Ishikawa (cell line): ENCODE measurements at regions not wholly inside any gene's neighbourhood (a gene's known extent, or its start where the extent isn't known, plus 50 kb on each side); places are given as distances from the start of the nearest gene placed in this dataset.

ENCODE experiments used
- CEBPB ChIP-seq: IDR thresholded peaks from 2 replicates; pipeline ENCODE4 v1.6.1; 2012
- CREB1 ChIP-seq: IDR thresholded peaks from 2 replicates; pipeline ENCODE4 v1.6.1; 2012; ENCODE audit warnings: low read depth
- EGR1 ChIP-seq: IDR thresholded peaks from 2 replicates; pipeline ENCODE4 v1.6.1; 2012
- EP300 ChIP-seq: IDR thresholded peaks from 2 replicates; pipeline ENCODE4 v1.6.1; 2012; ENCODE audit warnings: borderline replicate concordance
- FOXM1 ChIP-seq: IDR thresholded peaks from 2 replicates; pipeline ENCODE4 v1.6.1; 2012; ENCODE audit warnings: low read depth, borderline replicate concordance
- NFIC ChIP-seq: IDR thresholded peaks from 2 replicates; pipeline ENCODE4 v1.6.1; 2012
- RAD21 ChIP-seq: IDR thresholded peaks from 2 replicates; pipeline ENCODE4 v1.6.1; 2012; ENCODE audit warnings: low read depth
- REST ChIP-seq: IDR thresholded peaks from 2 replicates; pipeline ENCODE4 v1.6.1; 2012; ENCODE audit warnings: low read depth, mild to moderate bottlenecking
- TAF1 ChIP-seq: IDR thresholded peaks from 2 replicates; pipeline ENCODE4 v1.6.1; 2012; ENCODE audit warnings: low read depth, mild to moderate bottlenecking
- TCF12 ChIP-seq: IDR thresholded peaks from 2 replicates; pipeline ENCODE4 v1.6.1; 2012; ENCODE audit warnings: low read depth
- TEAD4 ChIP-seq: IDR thresholded peaks from 2 replicates; pipeline ENCODE4 v1.6.1; 2012
- USF1 ChIP-seq: IDR thresholded peaks from 2 replicates; pipeline ENCODE4 v1.6.1; 2012
- YY1 ChIP-seq: IDR thresholded peaks from 2 replicates; pipeline ENCODE4 v1.6.1; 2012; ENCODE audit warnings: low read depth
- ZBTB7A ChIP-seq: IDR thresholded peaks from 2 replicates; pipeline ENCODE4 v1.6.1; 2012; ENCODE audit warnings: low read depth
- TF ChIP-seq, protein P1 (sequence below): IDR thresholded peaks from 2 replicates; pipeline ENCODE4 v1.6.1; 2012

GRCh38 chr6:26296857-26297648 is 67.9 kb upstream of the BTN3A2 start:
- TF ChIP-seq RAD21 (no peak), USF1 (peak; percentile 57), YY1 (no peak), TEAD4 (peak; percentile 32; the same call in 1 of the 2 replicates)
- TF ChIP-seq, protein P1, sequence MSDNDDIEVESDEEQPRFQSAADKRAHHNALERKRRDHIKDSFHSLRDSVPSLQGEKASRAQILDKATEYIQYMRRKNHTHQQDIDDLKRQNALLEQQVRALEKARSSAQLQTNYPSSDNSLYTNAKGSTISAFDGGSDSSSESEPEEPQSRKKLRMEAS, result no peak

DNA sequence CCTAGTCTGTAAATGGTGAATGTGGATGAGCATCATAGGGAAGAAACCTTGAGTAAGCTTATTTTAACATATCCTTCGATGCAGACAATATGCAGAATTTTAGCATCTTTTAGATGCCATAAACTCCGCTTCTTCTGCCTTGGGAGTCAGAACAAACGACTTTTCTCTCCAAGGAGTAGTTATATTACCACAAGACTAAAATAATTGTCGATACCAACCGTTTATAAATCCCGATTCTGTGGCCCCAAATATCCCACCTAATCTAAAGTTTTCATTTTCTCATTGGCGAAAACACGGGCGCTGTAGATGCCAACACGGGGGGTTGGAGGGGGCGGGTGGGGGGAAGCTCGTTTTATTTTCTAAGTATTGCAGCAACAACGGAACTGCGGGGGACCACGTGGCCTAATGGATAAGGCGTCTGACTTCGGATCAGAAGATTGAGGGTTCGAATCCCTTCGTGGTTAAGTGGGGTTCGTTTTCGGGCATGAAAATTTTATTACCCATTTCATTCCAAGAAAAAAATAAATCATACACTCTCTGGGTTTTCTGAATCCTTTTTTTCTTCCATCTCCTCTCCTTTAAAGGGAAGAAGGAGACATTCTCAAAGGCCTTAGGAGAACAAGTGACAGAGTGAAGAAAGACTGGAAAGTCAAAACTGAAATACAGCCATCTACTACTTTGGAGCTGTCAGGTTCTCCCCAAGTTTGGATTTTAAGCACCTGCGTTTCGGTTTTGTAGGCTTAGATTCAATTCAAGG is 65.5 kb upstream of the BTN3A2 start:
- no peak for TF ChIP-seq ZBTB7A
- TF ChIP-seq USF1, result no peak
- no peak for TF ChIP-seq NFIC
- TF ChIP-seq TCF12, result no peak
- no peak for TF ChIP-seq FOXM1
- no peak for TF ChIP-seq EP300
- TF ChIP-seq CREB1, result no peak
- no peak for TF ChIP-seq RAD21
- TF ChIP-seq TAF1, result no peak
- TF ChIP-seq REST, result no peak
- TF ChIP-seq CEBPB, result no peak
- no peak for TF ChIP-seq TEAD4

- TF ChIP-seq, protein P1, result no peak
- no peak for TF ChIP-seq USF1
- no peak for TF ChIP-seq TAF1
- TF ChIP-seq TCF12, result no peak
- TF ChIP-seq RAD21, result no peak
- TF ChIP-seq FOXM1, result no peak
- no peak for TF ChIP-seq CEBPB
- TF ChIP-seq REST, result no peak
- TF ChIP-seq NFIC, result no peak
- no peak for TF ChIP-seq TEAD4
- no peak for TF ChIP-seq EP300
- no peak for TF ChIP-seq CREB1
Measured at GRCh38 chr6:26300043-26300331, 65.0 kb upstream of the BTN3A2 start.

DNA sequence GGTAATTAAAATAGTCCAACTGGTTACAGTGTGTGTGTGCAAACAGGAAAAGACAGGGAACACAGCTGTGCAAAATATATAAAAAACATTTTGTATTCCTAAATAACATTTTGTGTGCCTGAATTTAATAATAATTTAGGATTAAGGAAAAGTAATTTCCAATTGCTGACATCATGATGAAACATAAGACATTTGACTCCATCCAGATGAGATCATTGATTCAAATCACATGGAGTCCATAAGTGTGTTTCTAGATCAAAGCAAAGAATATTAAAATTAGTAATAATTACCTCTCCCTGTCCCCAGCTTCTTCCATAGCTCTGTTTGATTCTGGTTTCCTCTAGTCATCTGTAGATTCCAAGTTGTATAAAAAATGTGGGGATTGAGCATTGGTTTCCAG is 64.6 kb upstream of the BTN3A2 start:
- TF ChIP-seq NFIC (no peak), EGR1 (no peak), REST (no peak), YY1 (no peak), USF1 (no peak), TEAD4 (no peak), RAD21 (no peak), FOXM1 (no peak), TCF12 (no peak)
- TF ChIP-seq, protein P1, result no peak
